T-helper 1 cell treated with Interleukin-12 subunit alpha and Interleukin-12 subunit beta and Interleukin-4 antibody, amounts not matched to agents 30 μg/mL and 1 μg/mL, for 36 hours (primary cell): ENCODE measurements at regions not wholly inside any gene's neighbourhood (a gene's known extent, or its start where the extent isn't known, plus 50 kb on each side); places are given as distances from the start of the nearest gene placed in this dataset.

Experiments used
- H3K27ac Mint-ChIP-seq: one replicate; pipeline ENCODE4 v1.8.0; 2021; ENCODE audit warnings: mild to moderate bottlenecking, mixed read lengths
- H3K27me3 Mint-ChIP-seq: one replicate; pipeline ENCODE4 v1.8.0; 2021; ENCODE audit warnings: low read depth, mixed read lengths
- H3K36me3 Mint-ChIP-seq: one replicate; pipeline ENCODE4 v1.8.0; 2021; ENCODE audit warnings: low read depth, mixed read lengths
- H3K4me1 Mint-ChIP-seq: one replicate; pipeline ENCODE4 v1.8.0; 2021; ENCODE audit warnings: low read depth, mixed read lengths
- H3K4me3 Mint-ChIP-seq: one replicate; pipeline ENCODE4 v1.8.0; 2021; ENCODE audit warnings: mild to moderate bottlenecking, moderate library complexity, mixed read lengths
- H3K9me3 Mint-ChIP-seq: one replicate; pipeline ENCODE4 v1.8.0; 2021; ENCODE audit warnings: mixed read lengths

DNA sequence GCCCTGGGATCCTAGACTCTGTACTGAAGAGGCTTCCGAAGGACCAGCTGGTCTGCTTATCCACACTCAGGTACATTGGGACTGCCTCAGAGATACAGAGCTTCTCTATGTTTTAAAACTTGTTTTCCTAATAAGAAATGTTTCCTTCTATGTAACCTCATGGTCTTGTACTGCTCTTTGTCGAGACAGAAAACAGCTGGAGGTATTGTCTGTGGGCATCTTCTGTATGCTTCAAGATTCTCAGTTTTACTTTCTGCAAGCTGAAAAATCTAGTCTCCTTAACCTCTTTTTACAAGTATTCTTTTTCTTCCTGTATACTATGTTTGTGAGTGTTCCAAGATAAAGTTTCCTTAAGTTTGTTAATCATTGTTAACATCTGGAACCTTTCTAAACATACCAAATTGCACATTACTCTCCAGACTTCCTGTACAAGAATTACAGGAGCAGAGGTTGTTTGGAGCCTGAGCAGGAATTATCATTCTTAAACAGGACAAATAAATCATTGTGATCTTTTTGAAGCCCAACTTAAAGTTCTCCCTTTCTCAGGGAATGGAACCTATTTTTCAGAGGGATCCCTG lies 358.3 kb upstream of the CFAP20DC start:
- H3K27me3 Mint-ChIP-seq = peaks cover 4% of the 10 kb centered on the region
- H3K9me3 Mint-ChIP-seq = peaks cover 11% of the 10 kb centered on the region
- no peak overlapping the region for H3K27ac Mint-ChIP-seq
- peaks cover 25% of the 10 kb centered on the region for H3K4me1 Mint-ChIP-seq
- H3K4me3 Mint-ChIP-seq = no peak overlapping the region
- H3K36me3 Mint-ChIP-seq = no peaks in the 10 kb centered on the region

GRCh38 chr3:59407425-59407824 lies 357.6 kb upstream of the CFAP20DC start:
- Mint-ChIP-seq H3K4me1 (peaks cover 25% of the 10 kb centered on the region), H3K4me3 (no peak overlapping the region), H3K9me3 (peaks cover 11% of the 10 kb centered on the region), H3K36me3 (no peaks in the 10 kb centered on the region), H3K27ac (peak overlapping the region; percentile 64), H3K27me3 (peaks cover 7% of the 10 kb centered on the region)

- peak overlapping the region; percentile 64 for H3K27ac Mint-ChIP-seq
- no peak overlapping the region for H3K4me3 Mint-ChIP-seq
- H3K9me3 Mint-ChIP-seq = peaks cover 16% of the 10 kb centered on the region
- no peaks in the 10 kb centered on the region for H3K36me3 Mint-ChIP-seq
- H3K4me1 Mint-ChIP-seq = peaks cover 25% of the 10 kb centered on the region
- peaks cover 10% of the 10 kb centered on the region for H3K27me3 Mint-ChIP-seq
Measured at GRCh38 chr3:59406943-59407342, 357.1 kb upstream of the CFAP20DC start.

- Mint-ChIP-seq H3K4me3 (no peak overlapping the region), H3K36me3 (no peaks in the 10 kb centered on the region), H3K27me3 (peaks cover 10% of the 10 kb centered on the region), H3K27ac (no peak overlapping the region), H3K4me1 (peaks cover 25% of the 10 kb centered on the region), H3K9me3 (peaks cover 7% of the 10 kb centered on the region)
Measured at GRCh38 chr3:59404851-59405250, 355.0 kb upstream of the CFAP20DC start.

- Mint-ChIP-seq H3K36me3 (no peaks in the 10 kb centered on the region), H3K4me1 (peaks cover 25% of the 10 kb centered on the region), H3K27ac (no peak overlapping the region), H3K27me3 (peaks cover 10% of the 10 kb centered on the region), H3K9me3 (peaks cover 7% of the 10 kb centered on the region), H3K4me3 (no peak overlapping the region)
Measured at GRCh38 chr3:59404064-59404463, 354.2 kb upstream of the CFAP20DC start.

- peaks cover 1% of the 10 kb centered on the region for H3K36me3 Mint-ChIP-seq
- peaks cover 7% of the 10 kb centered on the region for H3K9me3 Mint-ChIP-seq
- H3K27ac Mint-ChIP-seq = no peak overlapping the region
- H3K4me1 Mint-ChIP-seq = peaks cover 9% of the 10 kb centered on the region
- no peak overlapping the region for H3K4me3 Mint-ChIP-seq
- H3K27me3 Mint-ChIP-seq = peaks cover 10% of the 10 kb centered on the region
Measured at GRCh38 chr3:59401924-59402323, 352.1 kb upstream of the CFAP20DC start.

- Mint-ChIP-seq H3K27me3 (no peaks in the 10 kb centered on the region), H3K27ac (no peak overlapping the region), H3K36me3 (peaks cover 10% of the 10 kb centered on the region), H3K4me1 (peaks cover 34% of the 10 kb centered on the region), H3K4me3 (no peak overlapping the region), H3K9me3 (peaks cover 12% of the 10 kb centered on the region)
Measured at GRCh38 chr3:59392116-59392515, 342.3 kb upstream of the CFAP20DC start.

DNA sequence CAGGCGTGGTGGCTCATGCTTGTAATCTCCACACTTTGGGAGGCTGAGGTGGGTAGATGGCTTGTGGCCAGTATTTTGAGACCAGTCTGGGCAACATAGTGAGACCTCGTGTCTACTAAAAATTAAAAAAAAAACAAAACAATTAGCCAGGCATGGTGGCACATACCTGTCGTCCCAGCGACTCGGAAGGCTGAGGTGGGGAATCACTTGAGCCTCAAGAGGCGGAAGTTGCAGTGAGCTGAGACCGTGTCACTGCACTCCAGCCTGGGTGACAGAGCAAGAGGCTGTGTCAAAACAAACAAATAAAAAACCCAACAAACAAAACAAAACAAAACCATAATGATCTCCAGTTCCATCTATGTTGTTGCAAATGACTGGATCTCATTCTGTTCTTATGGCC lies 341.3 kb upstream of the CFAP20DC start:
- H3K27ac Mint-ChIP-seq = no peak overlapping the region
- H3K4me1 Mint-ChIP-seq = peaks cover 42% of the 10 kb centered on the region
- peaks cover 6% of the 10 kb centered on the region for H3K36me3 Mint-ChIP-seq
- H3K27me3 Mint-ChIP-seq = no peaks in the 10 kb centered on the region
- H3K4me3 Mint-ChIP-seq = no peak overlapping the region
- peaks cover 12% of the 10 kb centered on the region for H3K9me3 Mint-ChIP-seq

GRCh38 chr3:59388555-59389270 lies 338.9 kb upstream of the CFAP20DC start:
- peaks cover 13% of the 10 kb centered on the region for H3K9me3 Mint-ChIP-seq

DNA sequence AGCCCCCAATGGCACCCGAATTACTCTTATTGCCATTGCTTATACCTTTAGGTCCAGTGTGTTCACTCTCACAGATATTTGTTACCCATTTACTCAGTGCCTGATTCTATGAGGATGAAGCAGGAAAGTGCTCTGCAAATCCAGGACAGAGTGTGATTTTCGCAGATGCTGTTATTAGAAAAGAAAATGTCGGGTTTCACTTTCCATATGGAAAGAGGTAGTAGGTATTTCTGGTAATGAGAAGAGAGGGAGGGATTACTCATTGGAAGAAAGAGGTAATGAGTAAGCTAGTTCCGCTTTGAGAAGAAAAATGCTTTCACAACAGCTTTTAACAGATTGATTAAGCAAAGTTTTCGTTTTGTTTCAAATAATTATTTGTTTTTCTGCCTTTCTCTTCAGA lies 336.3 kb upstream of the CFAP20DC start:
- Mint-ChIP-seq H3K36me3 (peaks cover 2% of the 10 kb centered on the region), H3K9me3 (peaks cover 9% of the 10 kb centered on the region), H3K4me1 (peaks cover 69% of the 10 kb centered on the region), H3K27me3 (no peaks in the 10 kb centered on the region), H3K4me3 (peak overlapping the region; percentile 7), H3K27ac (peak overlapping the region; percentile 89)

More at GRCh38 chr3:59388555-59389270, 338.9 kb upstream of the CFAP20DC start:
- Mint-ChIP-seq H3K4me1 (peaks cover 60% of the 10 kb centered on the region), H3K27me3 (no peaks in the 10 kb centered on the region), H3K36me3 (peaks cover 4% of the 10 kb centered on the region), H3K27ac (peak overlapping the region; percentile 88), H3K4me3 (peak overlapping the region; percentile 29)

- H3K4me1 Mint-ChIP-seq = peaks cover 68% of the 10 kb centered on the region
- H3K36me3 Mint-ChIP-seq = peaks cover 2% of the 10 kb centered on the region
- no peaks in the 10 kb centered on the region for H3K27me3 Mint-ChIP-seq
- H3K9me3 Mint-ChIP-seq = peaks cover 9% of the 10 kb centered on the region
- peak overlapping the region; percentile 89 for H3K27ac Mint-ChIP-seq
- H3K4me3 Mint-ChIP-seq = no peak overlapping the region
Measured at GRCh38 chr3:59385547-59385946, 335.7 kb upstream of the CFAP20DC start.

DNA sequence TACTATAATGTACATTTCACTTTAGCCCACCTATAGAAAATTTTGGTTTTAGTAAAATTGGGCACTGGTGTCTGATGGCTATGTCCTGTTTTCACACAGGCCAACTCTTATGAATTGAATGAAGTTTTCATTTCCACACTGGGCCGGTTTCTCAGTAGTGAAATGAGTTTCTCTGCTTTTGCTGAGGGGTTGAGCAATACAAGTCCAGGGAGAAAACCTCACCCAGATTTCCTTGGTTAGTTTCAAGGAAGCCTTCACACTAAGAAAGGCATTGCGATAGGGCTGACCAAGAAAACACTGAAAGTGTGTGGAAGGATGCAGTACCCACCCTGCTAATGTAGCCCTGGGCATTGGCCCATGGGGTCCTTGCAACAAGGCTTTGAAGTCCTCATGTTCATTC lies 331.5 kb upstream of the CFAP20DC start:
- no peak overlapping the region for H3K4me3 Mint-ChIP-seq
- H3K36me3 Mint-ChIP-seq = peaks cover 3% of the 10 kb centered on the region
- peaks cover 42% of the 10 kb centered on the region for H3K4me1 Mint-ChIP-seq
- peaks cover 10% of the 10 kb centered on the region for H3K9me3 Mint-ChIP-seq
- no peaks in the 10 kb centered on the region for H3K27me3 Mint-ChIP-seq
- H3K27ac Mint-ChIP-seq = no peak overlapping the region

DNA sequence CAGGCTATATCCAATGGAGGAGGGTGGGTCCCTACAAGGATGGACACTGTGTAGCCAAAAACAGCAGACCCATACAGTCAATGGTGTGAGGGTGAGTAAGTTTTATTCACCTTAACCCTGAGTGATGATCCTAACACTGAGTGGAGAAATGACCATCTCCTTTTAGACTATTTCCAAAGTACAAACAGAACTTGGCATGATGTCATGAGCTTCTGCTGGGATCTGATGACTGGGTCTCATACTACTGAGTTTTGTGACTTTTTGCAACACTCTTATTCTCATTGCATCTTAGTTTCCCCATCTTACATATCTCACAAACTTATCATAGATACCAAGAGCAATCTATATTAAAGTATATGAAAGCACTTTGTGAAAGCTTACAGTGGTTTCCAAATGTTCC lies 330.3 kb upstream of the CFAP20DC start:
- peaks cover 34% of the 10 kb centered on the region for H3K4me1 Mint-ChIP-seq
- no peak overlapping the region for H3K4me3 Mint-ChIP-seq
- no peak overlapping the region for H3K27ac Mint-ChIP-seq
- peaks cover 5% of the 10 kb centered on the region for H3K36me3 Mint-ChIP-seq
- peaks cover 14% of the 10 kb centered on the region for H3K9me3 Mint-ChIP-seq
- no peaks in the 10 kb centered on the region for H3K27me3 Mint-ChIP-seq

DNA sequence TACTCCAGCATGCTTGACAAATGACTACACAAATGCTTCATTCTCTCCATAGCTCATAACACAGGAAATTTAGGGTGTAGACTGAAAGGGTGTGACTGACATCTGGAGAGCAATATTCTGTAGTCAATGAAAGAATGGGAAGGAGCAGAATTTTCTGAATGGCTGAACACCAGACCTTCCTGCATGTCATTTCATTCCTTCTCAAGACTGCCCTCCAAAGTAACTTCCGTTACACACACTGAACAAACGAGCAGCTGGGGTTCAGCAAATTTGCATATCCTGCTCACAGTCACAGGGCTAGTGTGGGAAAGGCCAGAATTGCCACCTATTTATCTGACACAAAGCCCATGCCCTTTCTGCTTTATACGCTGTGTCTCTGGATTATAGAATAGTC lies 325.0 kb upstream of the CFAP20DC start:
- Mint-ChIP-seq H3K27ac (no peak overlapping the region), H3K36me3 (peaks cover 7% of the 10 kb centered on the region), H3K4me3 (no peak overlapping the region), H3K9me3 (peaks cover 10% of the 10 kb centered on the region), H3K4me1 (peaks cover 5% of the 10 kb centered on the region), H3K27me3 (no peaks in the 10 kb centered on the region)

DNA sequence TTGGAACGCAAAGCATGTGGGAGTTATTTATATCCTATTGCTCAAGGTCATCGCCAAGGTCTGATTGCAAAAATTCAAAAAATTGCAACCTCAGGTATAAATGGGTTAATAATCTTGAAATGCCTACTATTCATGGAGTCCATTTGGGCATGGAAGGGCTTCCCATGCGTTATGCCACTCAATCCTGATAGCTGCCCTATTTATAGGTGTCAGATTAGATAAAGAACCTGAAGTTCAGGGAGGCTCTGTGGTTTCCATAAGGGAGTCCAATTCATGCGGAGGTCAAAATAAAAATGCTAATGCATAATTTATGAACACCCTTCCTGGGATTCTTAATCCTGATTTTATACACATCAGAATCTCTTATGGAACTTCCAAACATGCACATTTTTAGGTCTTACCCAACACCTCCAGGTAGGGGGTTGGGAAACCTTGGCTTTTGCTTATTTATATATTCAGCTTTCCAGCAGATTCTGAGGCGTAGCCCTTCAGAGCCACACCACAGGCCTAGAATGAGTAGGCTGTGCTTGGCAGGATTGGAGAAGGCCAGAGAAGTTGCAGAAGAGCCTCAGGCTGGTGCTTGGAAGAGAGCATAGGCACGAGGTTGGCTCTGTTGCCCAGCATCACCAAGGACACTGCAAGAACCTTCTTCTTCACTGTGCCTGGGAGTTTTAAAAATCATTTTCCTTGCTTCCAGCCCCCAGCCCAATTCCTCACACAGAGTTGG lies 324.4 kb upstream of the CFAP20DC start:
- Mint-ChIP-seq H3K36me3 (peaks cover 7% of the 10 kb centered on the region), H3K27me3 (no peaks in the 10 kb centered on the region), H3K27ac (no peak overlapping the region), H3K4me3 (no peak overlapping the region), H3K9me3 (peaks cover 10% of the 10 kb centered on the region), H3K4me1 (peaks cover 5% of the 10 kb centered on the region)
